IMR-90 (cell line): ENCODE measurements at regions not wholly inside any gene's neighbourhood (a gene's known extent, or its start where the extent isn't known, plus 50 kb on each side); places are given as distances from the start of the nearest gene placed in this dataset.

ENCODE experiments used
- CTCF ChIP-seq: conservative IDR thresholded peaks from 2 replicates; pipeline ENCODE4 v1.5.1; 2012; ENCODE audit warnings: mild to moderate bottlenecking, low read depth, low read length, improper control_type of control experiment
- ELK1 ChIP-seq: fragments of 150-350 bp; IDR thresholded peaks from 2 replicates; pipeline ENCODE4 v1.6.1; 2016; ENCODE audit warnings: low read depth, mild to moderate bottlenecking, low read length, moderate library complexity, borderline replicate concordance
- MAZ ChIP-seq: IDR thresholded peaks from 2 replicates; pipeline ENCODE4 v1.6.1; 2012; ENCODE audit warnings: low read depth, mild to moderate bottlenecking, low read length, improper control_type of control experiment, moderate library complexity, borderline replicate concordance
- MXI1 ChIP-seq: IDR thresholded peaks from 2 replicates; pipeline ENCODE4 v1.6.1; 2012; ENCODE audit warnings: low read depth, mild to moderate bottlenecking, low read length, moderate library complexity, borderline replicate concordance
- POLR2A ChIP-seq: IDR thresholded peaks from 2 replicates; pipeline ENCODE4 v1.6.1; 2012; ENCODE audit warnings: mild to moderate bottlenecking, low read depth, low read length
- RFX5 ChIP-seq: IDR thresholded peaks from 2 replicates; pipeline ENCODE4 v1.8.0; 2012; ENCODE audit warnings: low read depth, mild to moderate bottlenecking, low read length, moderate library complexity
- SMC3 ChIP-seq: fragments of 150-350 bp; IDR thresholded peaks from 2 replicates; pipeline ENCODE4 v1.6.1; 2016; ENCODE audit warnings: low read depth, mild to moderate bottlenecking, antibody characterized with exemption, low read length, moderate library complexity
- USF2 ChIP-seq: fragments of 150-350 bp; IDR thresholded peaks from 2 replicates; pipeline ENCODE4 v1.6.1; 2017; ENCODE audit warnings: mild to moderate bottlenecking, antibody characterized with exemption, low read length, low read depth

GRCh38 chr2:149902081-149902480, 314.5 kb upstream of the MMADHC start:
- TF ChIP-seq USF2 (no peak), POLR2A (no peak), CTCF (no peak), RFX5 (no peak), ELK1 (no peak), MXI1 (no peak), MAZ (no peak), SMC3 (no peak)
